ENCODE measurements at regions not wholly inside any gene's neighbourhood (a gene's known extent, or its start where the extent isn't known, plus 50 kb on each side); places are given as distances from the start of the nearest gene placed in this dataset.
A peak's percentile ranks its signal among the peaks of the same experiment; 100 is the strongest.
"Not testable (repeated sequence)": the region's sequence is repeated elsewhere in the genome, so short reads cannot be mapped to it uniquely, and the experiment has no call there.

GRCh38 chr17:70523426-70523825 is 354.1 kb downstream of the KCNJ2 start:
- DNase-seq (ENCODE audit: low spot score) = no peak

GRCh38 chr17:70525035-70525434 is 355.7 kb downstream of the KCNJ2 start:
- not testable (repeated sequence) for DNase-seq (ENCODE audit: low spot score)

DNA sequence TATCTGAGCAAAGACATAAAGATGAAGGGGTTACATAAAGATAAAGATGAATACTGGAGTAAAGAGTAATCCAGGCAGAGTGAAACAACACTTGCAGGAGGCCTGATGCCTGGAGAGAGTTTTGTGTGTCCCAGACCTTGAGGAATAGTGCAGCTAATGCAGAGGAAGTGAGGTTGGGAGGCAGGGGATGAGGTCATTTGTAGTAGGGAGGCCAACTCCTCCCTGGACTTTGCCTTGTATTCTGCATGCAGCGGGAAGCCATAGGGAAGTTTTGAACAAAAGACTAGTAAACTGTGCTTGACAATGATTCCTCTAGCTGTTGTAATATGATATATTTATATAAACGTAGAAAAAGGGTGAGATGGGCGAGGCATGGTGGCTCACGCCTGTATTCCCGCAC is 356.6 kb downstream of the KCNJ2 start:
- DNase-seq (ENCODE audit: low spot score) = no peak

DNA sequence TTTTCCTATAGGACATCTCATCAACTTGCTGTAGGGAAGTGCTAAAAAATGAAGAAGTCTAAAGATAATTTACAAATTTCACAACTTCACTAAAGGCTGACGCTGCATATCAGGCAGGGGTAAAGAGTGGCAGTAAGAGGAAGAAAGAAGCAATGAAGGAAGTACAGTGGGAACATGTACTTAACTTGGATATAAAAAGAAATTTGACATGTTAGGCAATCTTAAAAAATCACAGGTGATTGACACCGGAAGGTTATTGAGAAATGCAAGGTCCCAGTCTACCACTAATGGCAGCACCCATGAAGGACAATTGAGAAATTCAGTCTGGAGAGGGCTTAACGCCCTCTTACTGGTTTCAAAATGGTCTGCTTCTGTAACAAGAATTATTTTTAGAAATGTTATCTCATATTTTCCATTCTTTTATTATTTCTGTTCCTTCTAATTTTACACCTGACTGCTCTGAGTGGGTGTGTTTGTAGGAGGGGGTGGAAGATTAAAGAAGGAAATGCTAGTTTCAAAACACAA is 358.1 kb downstream of the KCNJ2 start:
- DNase-seq (ENCODE audit: low spot score) = no peak

GRCh38 chr17:70533427-70533826 is 364.1 kb downstream of the KCNJ2 start:
- no peak for DNase-seq (ENCODE audit: low spot score)

GRCh38 chr17:70535986-70536385 is 366.7 kb downstream of the KCNJ2 start:
- DNase-seq (ENCODE audit: low spot score) = no peak

DNA sequence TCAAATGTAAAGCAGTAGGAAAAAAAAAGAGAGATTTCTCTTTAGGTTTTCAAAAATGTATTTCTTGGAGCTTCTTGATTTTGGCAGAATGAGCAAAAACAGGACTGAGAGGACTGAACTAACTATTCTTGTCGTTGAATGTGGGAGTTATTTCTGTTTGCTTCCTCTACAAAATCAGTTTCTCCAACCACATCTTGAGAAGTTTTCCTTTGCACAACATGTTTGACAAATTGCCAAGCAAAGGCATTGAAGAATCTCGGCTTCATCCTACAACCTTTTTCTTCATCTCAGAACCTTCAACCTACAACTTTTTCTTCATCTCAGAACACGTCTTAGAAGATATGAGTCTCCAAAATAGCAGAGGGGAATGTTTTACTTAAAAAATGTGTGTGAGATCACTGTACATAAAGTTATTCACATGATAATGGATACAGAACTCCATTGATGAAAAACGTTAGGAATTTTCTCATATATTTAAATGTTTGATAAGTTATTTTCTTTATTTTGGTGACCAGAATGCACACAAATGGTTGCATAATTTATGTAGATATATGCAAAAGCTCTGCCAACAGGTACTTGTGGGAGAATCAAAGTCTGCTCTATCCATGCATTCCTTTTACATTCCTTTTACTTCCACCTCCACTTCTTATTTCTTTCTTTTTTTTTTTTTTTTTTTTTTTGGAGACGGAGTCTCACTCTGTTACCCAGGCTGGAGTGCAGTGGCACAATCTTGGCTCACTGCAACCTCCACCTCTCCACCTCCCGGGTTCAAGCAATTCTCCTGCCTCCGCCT is 370.0 kb downstream of the KCNJ2 start:
- no peak for DNase-seq (ENCODE audit: low spot score)

DNA sequence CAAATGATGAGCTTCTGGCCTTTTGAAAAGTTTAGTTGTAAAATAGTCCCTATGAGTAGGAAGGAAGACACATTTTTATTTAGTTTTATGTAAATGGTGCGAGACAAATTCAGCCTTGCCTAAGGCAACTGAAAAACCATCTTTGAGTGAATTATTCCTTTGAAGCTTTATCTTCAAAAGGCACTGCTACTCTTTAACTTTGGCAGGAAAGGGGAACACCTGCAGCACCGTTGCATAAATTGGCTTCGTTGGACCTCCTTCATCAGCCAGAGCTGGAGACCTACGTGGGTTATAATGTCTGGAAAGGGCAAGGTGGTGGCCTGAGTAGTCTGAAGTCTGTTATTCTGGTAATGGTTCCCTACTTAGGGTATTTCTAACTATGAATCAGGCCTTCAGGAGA is 373.5 kb downstream of the KCNJ2 start:
- no peak for DNase-seq (ENCODE audit: low spot score)

- DNase-seq (ENCODE audit: low spot score) = no peak
These were observed 375.0 kb downstream of the KCNJ2 start for GRCh38 chr17:70544317-70544716.

- peak; percentile 42 for DNase-seq (ENCODE audit: low spot score)
These were observed 383.1 kb downstream of the KCNJ2 start for GRCh38 chr17:70552230-70552981.

- no peak for DNase-seq (ENCODE audit: low spot score)
These were observed 383.6 kb downstream of the KCNJ2 start for GRCh38 chr17:70552982-70553334.

GRCh38 chr17:70555723-70556122 is 386.4 kb downstream of the KCNJ2 start:
- no peak for DNase-seq (ENCODE audit: low spot score)

DNA sequence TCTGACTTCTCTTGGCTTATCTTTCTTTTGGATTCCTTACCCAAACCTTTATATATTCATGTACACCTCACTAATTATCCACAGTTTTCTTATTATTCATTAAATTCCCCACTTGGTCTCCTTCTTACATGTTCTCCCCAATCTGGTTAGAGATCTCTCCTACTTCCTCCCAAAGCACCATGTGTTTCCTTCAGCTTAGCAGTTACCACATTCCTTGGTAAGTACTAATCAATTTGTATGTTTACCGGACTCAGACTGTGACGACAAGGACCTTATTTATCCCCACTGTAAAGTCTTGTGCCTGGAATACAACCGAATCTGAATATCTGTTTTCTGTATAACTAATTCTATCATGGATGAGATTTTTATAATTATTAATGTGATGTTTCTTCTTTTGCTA is 389.5 kb downstream of the KCNJ2 start:
- no peak for DNase-seq (ENCODE audit: low spot score)

GRCh38 chr17:70560471-70560870 is 391.1 kb downstream of the KCNJ2 start:
- DNase-seq (ENCODE audit: low spot score) = no peak

- no peak for DNase-seq (ENCODE audit: low spot score)
These were observed 392.8 kb downstream of the KCNJ2 start for GRCh38 chr17:70562137-70562536.

- no peak for DNase-seq (ENCODE audit: low spot score)
These were observed 394.0 kb downstream of the KCNJ2 start for GRCh38 chr17:70563281-70563820.

- no peak for DNase-seq (ENCODE audit: low spot score)
These were observed 394.8 kb downstream of the KCNJ2 start for GRCh38 chr17:70564006-70564620.

GRCh38 chr17:70569128-70569527 is 399.8 kb downstream of the KCNJ2 start:
- DNase-seq (ENCODE audit: low spot score) = no peak

GRCh38 chr17:70577456-70577855 is 408.1 kb downstream of the KCNJ2 start:
- DNase-seq (ENCODE audit: low spot score) = no peak

DNA sequence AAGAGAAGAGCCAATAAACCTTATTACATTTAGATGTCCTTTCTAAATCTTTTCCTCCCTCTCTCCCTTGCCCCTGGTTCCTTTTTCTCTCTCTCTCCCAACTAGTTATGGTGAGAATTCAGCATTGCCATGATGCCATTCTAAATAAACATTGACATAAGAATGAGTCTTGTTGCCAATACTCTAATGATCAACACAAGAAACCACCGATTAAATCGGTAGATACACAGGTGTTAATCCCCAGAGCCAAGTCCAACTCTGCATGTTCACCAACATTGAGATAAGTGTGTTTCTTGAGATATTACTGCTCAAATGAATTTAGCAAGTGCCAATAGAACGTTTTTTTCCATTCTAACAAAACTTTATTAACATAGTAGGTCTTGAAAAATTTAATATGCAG is 412.1 kb downstream of the KCNJ2 start:
- no peak for DNase-seq (ENCODE audit: low spot score)

- no peak for DNase-seq (ENCODE audit: low spot score)
These were observed 413.4 kb downstream of the KCNJ2 start for GRCh38 chr17:70582777-70583176.

- DNase-seq (ENCODE audit: low spot score) = no peak
These were observed 414.9 kb downstream of the KCNJ2 start for GRCh38 chr17:70584255-70584654.

GRCh38 chr17:70588003-70588402 is 418.7 kb downstream of the KCNJ2 start:
- DNase-seq (ENCODE audit: low spot score) = no peak
